K562 (cell line): ENCODE measurements at regions not wholly inside any gene's neighbourhood (a gene's known extent, or its start where the extent isn't known, plus 50 kb on each side); places are given as distances from the start of the nearest gene placed in this dataset.

Experiments
- ATAC-seq: fragments of 200-7000 bp; cut with Tn5 transposase; 3 replicates; pipeline ENCODE4 v1.9.1; 2020; ENCODE audit warnings: moderate library complexity
- BruUV-seq: library from RNA; stranded (reverse); fragments of 400-500 nt; replicated peaks from 2 replicates; lab custom pipeline; 2021; lab: Mats Ljungman, UMichigan
- CTCF ChIA-PET: fragments of 300-600 bp; formaldehyde crosslinking; extraction: SDS; loops from one replicate; lab custom pipeline; 2021; ENCODE audit warnings: low intra/inter-chr PET ratio; lab: Yijun Ruan, JAX
- POLR2A ChIA-PET: fragments of 300-600, 350-650 bp; sonication (Branson Sonifier 250); formaldehyde crosslinking; extraction: SDS; loops from one replicate; lab custom pipeline; 2021; ENCODE audit warnings: antibody characterized with exemption, inconsistent platforms; lab: Yijun Ruan, JAX
- DNase-seq, 4 experiments: peaks; one replicate each; pipeline versions ENCODE4 v3.0.0 to v3.0.0-alpha.2; 2011 to 2018; ENCODE audit warnings: low spot score in 3 of 4, mixed read lengths in 3 of 4; ENCODE audit errors: extremely low read depth in 1 of 4
- FAIRE-seq: peaks from 2 replicates; lab custom pipeline; 2011; peaks lifted over from hg19 to GRCh38; lab: Jason Lieb, UNC
- H2AFZ ChIP-seq: 2 replicates; pipeline ENCODE4 v1.6.0; 2011; ENCODE audit warnings: low read depth, low read length, control low read depth, inconsistent platforms
- H3K27ac ChIP-seq: fragments of 200-600 bp; 3 replicates; pipeline ENCODE4 v1.8.0; 2011; ENCODE audit warnings: low read depth, mild to moderate bottlenecking, control low read depth, inconsistent platforms, low read length, moderate library complexity, mixed read lengths; ENCODE audit errors: extremely low read depth
- H3K27me3 ChIP-seq, 2 experiments: fragments of 300-600 bp in 1 of 2; 2 replicates in 1 of 2; 3 replicates in 1 of 2; pipeline versions ENCODE4 v1.6.0 to v1.8.0; 2011; ENCODE audit warnings: inconsistent platforms in 2 of 2, low read length in 2 of 2, mild to moderate bottlenecking in 1 of 2, mixed read lengths in 1 of 2, moderate library complexity in 1 of 2; ENCODE audit not compliant: control insufficient read depth in 2 of 2, insufficient read depth in 2 of 2
- H3K36me3 ChIP-seq: fragments of 300-600 bp; 3 replicates; pipeline ENCODE4 v1.8.0; 2011; ENCODE audit warnings: mild to moderate bottlenecking, low read length, inconsistent platforms; ENCODE audit not compliant: control insufficient read depth, insufficient read depth
- H3K4me1 ChIP-seq, 2 experiments: fragments of 200-600 bp in 1 of 2; replicated peaks in 1 of 2; 2 replicates in 1 of 2; 3 replicates in 1 of 2; pipeline versions ENCODE4 v1.5.1 to v1.8.0; 2011; ENCODE audit warnings: inconsistent platforms in 2 of 2, low read length in 2 of 2, mild to moderate bottlenecking in 1 of 2, mixed read lengths in 1 of 2, moderate library complexity in 1 of 2; ENCODE audit not compliant: control insufficient read depth in 2 of 2, insufficient read depth in 2 of 2
- H3K4me2 ChIP-seq: 2 replicates; pipeline ENCODE4 v1.6.1; 2011; ENCODE audit warnings: low read length, control low read depth, inconsistent platforms, mixed read lengths; ENCODE audit not compliant: insufficient read depth
- H3K4me3 ChIP-seq: fragments of 200-600 bp; sonication (generic), shearing (Covaris generic); 2 replicates; pipeline ENCODE4 v1.5.1; 2016; ENCODE audit warnings: control low read depth, inconsistent platforms
- H3K79me2 ChIP-seq: fragments of 200-600 bp; 3 replicates; pipeline ENCODE4 v1.8.0; 2011; ENCODE audit warnings: low read length, inconsistent platforms; ENCODE audit not compliant: control insufficient read depth, insufficient read depth
- H3K9ac ChIP-seq, 2 experiments: 2 replicates each; pipeline versions ENCODE4 v1.6.0 to v1.6.1; 2011; ENCODE audit warnings: low read depth in 2 of 2, low read length in 2 of 2, control low read depth in 1 of 2, inconsistent platforms in 1 of 2, mild to moderate bottlenecking in 1 of 2, mixed read lengths in 1 of 2; ENCODE audit not compliant: insufficient read depth in 1 of 2
- H3K9me1 ChIP-seq: one replicate; pipeline ENCODE4 v1.6.0; 2011; ENCODE audit warnings: inconsistent platforms, mild to moderate bottlenecking, low read length, moderate library complexity; ENCODE audit not compliant: control insufficient read depth, insufficient read depth
- H3K9me3 ChIP-seq: replicated peaks from 2 replicates; pipeline ENCODE4 v1.5.1; 2011; ENCODE audit warnings: low read depth, low read length, inconsistent platforms; ENCODE audit not compliant: control insufficient read depth, insufficient read depth
- H4K20me1 ChIP-seq: replicated peaks from 2 replicates; pipeline ENCODE4 v1.6.1; 2011; ENCODE audit warnings: low read length, inconsistent platforms, mixed read lengths; ENCODE audit not compliant: control insufficient read depth, insufficient read depth
- ARID4B ChIP-seq: sonication (generic); formaldehyde crosslinking; IDR thresholded peaks from 2 replicates; pipeline ENCODE4 v1.8.0; 2022; ENCODE audit warnings: mild to moderate bottlenecking, missing genetic modification reagents
- ESRRA ChIP-seq: fragments of 450-650 bp; IDR thresholded peaks from 2 replicates; pipeline ENCODE4 v1.6.1; 2014; ENCODE audit warnings: low read depth, mild to moderate bottlenecking, moderate library complexity, borderline replicate concordance
- HDAC1 ChIP-seq, 2 experiments: fragments of 450-650 bp; IDR thresholded peaks; 2 replicates each; pipeline ENCODE4 v1.6.1; 2016 to 2017; ENCODE audit warnings: inconsistent platforms in 1 of 2, mild to moderate bottlenecking in 1 of 2, moderate library complexity in 1 of 2
- MYBL2 ChIP-seq, 2 experiments: fragments of 450-650 bp in 1 of 2; sonication (generic) in 1 of 2; formaldehyde crosslinking in 1 of 2; IDR thresholded peaks; 2 replicates each; pipeline versions ENCODE4 v1.6.1 to v1.8.1; 2017 to 2022; ENCODE audit warnings: borderline replicate concordance in 1 of 2, inconsistent platforms in 1 of 2, low read depth in 1 of 2, mild to moderate bottlenecking in 1 of 2, missing genetic modification reagents in 1 of 2, moderate library complexity in 1 of 2
- NFIC ChIP-seq: fragments of 450-650 bp; IDR thresholded peaks from 2 replicates; pipeline ENCODE4 v1.6.1; 2017; ENCODE audit warnings: mild to moderate bottlenecking, inconsistent platforms
- SIX5 ChIP-seq, 2 experiments: IDR thresholded peaks; 2 replicates each; pipeline ENCODE4 v1.6.1; 2011; ENCODE audit warnings: low read length in 2 of 2, borderline replicate concordance in 1 of 2, low read depth in 1 of 2, mild to moderate bottlenecking in 1 of 2, moderate library complexity in 1 of 2; ENCODE audit not compliant: insufficient read depth in 1 of 2
- SMARCE1 ChIP-seq: fragments of 450-650 bp; IDR thresholded peaks from 2 replicates; pipeline ENCODE4 v1.7.1; 2016; ENCODE audit warnings: mild to moderate bottlenecking
- SMC3 ChIP-seq: conservative IDR thresholded peaks from 2 replicates; pipeline ENCODE4 v1.6.1; 2011; ENCODE audit warnings: low read depth, low read length, improper control_type of control experiment; ENCODE audit not compliant: insufficient read depth
- SP1 ChIP-seq: sonication (generic); formaldehyde crosslinking; IDR thresholded peaks from 2 replicates; pipeline ENCODE4 v1.8.1; 2022; ENCODE audit warnings: mild to moderate bottlenecking, missing genetic modification reagents
- TSC22D4 ChIP-seq: fragments of 450-650 bp; IDR thresholded peaks from 2 replicates; pipeline ENCODE4 v1.6.1; 2016; ENCODE audit warnings: missing genetic modification characterization, missing biosample characterization, control low read depth
- ZFP1 ChIP-seq: fragments of 450-650 bp; formaldehyde crosslinking; IDR thresholded peaks from 2 replicates; pipeline ENCODE4 v1.4.0; 2020; ENCODE audit warnings: mild to moderate bottlenecking, mixed read lengths
- ZNF217 ChIP-seq: sonication (generic); formaldehyde crosslinking; IDR thresholded peaks from 2 replicates; pipeline ENCODE4 v1.8.0; 2022; ENCODE audit warnings: mild to moderate bottlenecking, missing genetic modification reagents
- ZNF518B ChIP-seq: fragments of 250-450 bp; sonication (Bioruptor Pico); IDR thresholded peaks from 2 replicates; pipeline ENCODE4 v1.5.0; 2021; ENCODE audit warnings: mild to moderate bottlenecking, moderate library complexity
- WGBS: fragments of 100-300 bp; shearing (Covaris generic); methylation state at CpG from one replicate; pipeline ENCODE4 v1.1.6; 2016; ENCODE audit warnings: low coverage, mixed read lengths; ENCODE audit not compliant: insufficient coverage; ENCODE audit errors: missing lambda C conversion rate; 5-methylcytosine and 5-hydroxymethylcytosine counted together
- in situ Hi-C: fragments of 300-500 bp; cut with MboI; formaldehyde crosslinking; loops from 4 replicates; pipeline ENCODE4 v1.15.0; 2018; ENCODE audit warnings: inconsistent platforms, mixed read lengths
- intact Hi-C: fragments of 100-400 bp; cut with micrococcal nuclease; formaldehyde crosslinking; loops from 2 replicates; pipeline ENCODE4 v1.14.2; 2022
- TF ChIP-seq, protein P1 (sequence below): fragments of 250-450 bp; sonication (Bioruptor Pico); IDR thresholded peaks from 2 replicates; pipeline ENCODE4 v1.4.0; 2020

DNA sequence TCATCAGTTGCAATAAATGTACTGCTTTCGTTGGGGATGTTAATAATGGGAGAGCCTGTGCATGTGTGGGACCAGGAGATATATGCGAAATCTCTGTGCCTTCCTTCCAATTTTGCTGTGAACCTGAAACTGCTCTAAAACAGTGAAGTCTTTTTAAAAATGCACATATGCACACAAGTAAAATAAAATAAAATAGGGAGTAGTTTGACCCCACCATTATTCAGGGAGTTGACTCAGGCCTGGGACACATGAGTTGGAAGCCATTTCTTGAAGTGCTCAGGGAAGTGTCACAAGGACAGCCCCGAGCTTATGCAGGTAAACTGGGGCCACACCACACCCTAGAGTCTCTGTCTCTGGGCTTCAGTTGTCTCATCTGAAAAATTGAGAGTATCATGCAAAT is 183.1 kb upstream of the POU2AF2 start:
- CTCF ChIA-PET: no interaction called here
- no peak for FAIRE-seq
- no peak for TF ChIP-seq SMC3
- TF ChIP-seq ZNF518B: no peak
- no peak for TF ChIP-seq SMARCE1
- TF ChIP-seq ARID4B (CRISPR knock-in tag): no peak
- no peak for TF ChIP-seq MYBL2 (IDR thresholded peaks at IDR 0.05; ENCODE audit: low read depth)
- no peak for TF ChIP-seq MYBL2 (CRISPR knock-in tag; IDR thresholded peaks at IDR 0.05; ENCODE audit: borderline replicate concordance)
- no peak for TF ChIP-seq ZNF217 (CRISPR knock-in tag)
- no peak for TF ChIP-seq HDAC1 (IDR thresholded peaks at IDR 0.05)
- TF ChIP-seq ZFP1 (CRISPR knock-in tag): no peak
- TF ChIP-seq TSC22D4 (tag): no peak
- no peak for TF ChIP-seq SIX5 (IDR thresholded peaks at IDR 0.05; ENCODE audit: borderline replicate concordance in 1 of 2, insufficient read depth in 1 of 2, low read depth in 1 of 2, low read length in 2 of 2)
- no peak for TF ChIP-seq NFIC
- TF ChIP-seq ESRRA: no peak
- no peak for TF ChIP-seq SP1 (CRISPR knock-in tag)
- TF ChIP-seq, protein P1, sequence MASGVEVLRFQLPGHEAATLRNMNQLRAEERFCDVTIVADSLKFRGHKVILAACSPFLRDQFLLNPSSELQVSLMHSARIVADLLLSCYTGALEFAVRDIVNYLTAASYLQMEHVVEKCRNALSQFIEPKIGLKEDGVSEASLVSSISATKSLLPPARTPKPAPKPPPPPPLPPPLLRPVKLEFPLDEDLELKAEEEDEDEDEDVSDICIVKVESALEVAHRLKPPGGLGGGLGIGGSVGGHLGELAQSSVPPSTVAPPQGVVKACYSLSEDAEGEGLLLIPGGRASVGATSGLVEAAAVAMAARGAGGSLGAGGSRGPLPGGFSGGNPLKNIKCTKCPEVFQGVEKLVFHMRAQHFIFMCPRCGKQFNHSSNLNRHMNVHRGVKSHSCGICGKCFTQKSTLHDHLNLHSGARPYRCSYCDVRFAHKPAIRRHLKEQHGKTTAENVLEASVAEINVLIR: no peak

More for the DNA sequence above, 183.1 kb upstream of the POU2AF2 start:
- whole genome bisulfite sequencing: 0% methylated on average over 3 of the region's 3 CpGs
- Histone ChIP-seq H4K20me1 (no peaks in the 10 kb centered on the region), H3K9ac (no peak overlapping the region), H3K4me3 (no peak overlapping the region), H3K9me3 (peaks cover 1% of the 10 kb centered on the region; the same call in 1 of the 2 replicates), H3K36me3 (no peaks in the 10 kb centered on the region), H3K4me2 (no peak overlapping the region), H2AFZ (no peak overlapping the region), H3K9me1 (no peaks in the 10 kb centered on the region), H3K27me3 (no peaks in the 10 kb centered on the region), H3K79me2 (no peaks in the 10 kb centered on the region), H3K4me1 (no peaks in the 10 kb centered on the region), H3K27ac (no peak overlapping the region)
- no peak for DNase-seq
- in situ Hi-C loops (no loop called here), intact Hi-C loops (no loop called here)
- POLR2A ChIA-PET: interaction anchor here (0.6 kb wide), 1 partner anchor 33 kb away, joined by 3 read pairs; no protein-coding TSS in a partner anchor
- BruUV-seq: no TSS peak
- ATAC-seq: no peak
